AG04450 (cell line): ENCODE measurements at regions not wholly inside any gene's neighbourhood (a gene's known extent, or its start where the extent isn't known, plus 50 kb on each side); places are given as distances from the start of the nearest gene placed in this dataset.

Source experiments
- CTCF ChIA-PET: fragments of 300-600, 350-600 bp; formaldehyde crosslinking; extraction: SDS; loops from one replicate; lab custom pipeline; 2022; ENCODE audit warnings: antibody characterized with exemption, inconsistent platforms; lab: Charles Lee
- POLR2A ChIA-PET: fragments of 350-600 bp; formaldehyde crosslinking; extraction: SDS; loops from one replicate; lab custom pipeline; 2021; ENCODE audit warnings: antibody characterized with exemption, inconsistent platforms; lab: Yijun Ruan, JAX
- DNase-seq: peaks from one replicate; pipeline ENCODE4 v3.0.0-alpha.2; 2011; ENCODE audit warnings: low read depth, low spot score
- H3K27ac ChIP-seq: one replicate; pipeline ENCODE4 v1.5.1; 2012; ENCODE audit warnings: low read depth, low read length, control low read depth
- H3K27me3 ChIP-seq: one replicate; pipeline ENCODE4 v1.6.0; 2012; ENCODE audit warnings: low read length; ENCODE audit not compliant: control insufficient read depth, insufficient read depth
- H3K4me3 ChIP-seq: 2 replicates; pipeline ENCODE4 v1.5.1; 2011; ENCODE audit warnings: mild to moderate bottlenecking, low read depth, low read length, control low read depth
- H3K9me3 ChIP-seq: 2 replicates; pipeline ENCODE4 v1.5.1; 2012; ENCODE audit warnings: low read length; ENCODE audit not compliant: control insufficient read depth, insufficient read depth
- CTCF ChIP-seq: IDR thresholded peaks from 2 replicates; pipeline ENCODE4 v1.5.1; 2011; ENCODE audit warnings: low read depth, low read length, control low read depth, inconsistent platforms

GRCh38 chr2:150601280-150602038 is 114.0 kb upstream of the RND3 start:
- Histone ChIP-seq H3K9me3 (no peaks in the 10 kb centered on the region), H3K4me3 (no peak overlapping the region), H3K27me3 (no peaks in the 10 kb centered on the region), H3K27ac (peak overlapping the region; percentile 68)
- ChIA-PET POLR2A (interaction anchor here (0.6 to 2.1 kb wide), 16 partner anchors 9 to 894 kb away, joined by 3 to 12 read pairs (median 4); no protein-coding TSS in a partner anchor), CTCF (interaction anchor here (1.1 to 3.0 kb wide), 4 partner anchors 10 to 638 kb away, joined by 3 to 21 read pairs (median 4); no protein-coding TSS in a partner anchor)
- TF ChIP-seq CTCF = no peak
- no peak for DNase-seq

GRCh38 chr2:150599889-150600288 is 112.4 kb upstream of the RND3 start:
- Histone ChIP-seq H3K4me3 (no peak overlapping the region), H3K27me3 (no peaks in the 10 kb centered on the region), H3K27ac (no peak overlapping the region), H3K9me3 (no peaks in the 10 kb centered on the region)
- POLR2A ChIA-PET = interaction anchor here (0.8 to 2.1 kb wide), 4 partner anchors 8 to 116 kb away, joined by 3 to 8 read pairs (median 4); no protein-coding TSS in a partner anchor
- DNase-seq = no peak
- TF ChIP-seq CTCF = no peak
- CTCF ChIA-PET = interaction anchor here (3.0 kb wide), 1 partner anchor 639 kb away, joined by 21 read pairs; no protein-coding TSS in a partner anchor

- Histone ChIP-seq H3K27me3 (no peaks in the 10 kb centered on the region), H3K27ac (no peak overlapping the region), H3K4me3 (no peak overlapping the region), H3K9me3 (no peaks in the 10 kb centered on the region)
- CTCF ChIA-PET = no interaction called here
- DNase-seq = no peak
- no peak for TF ChIP-seq CTCF
- POLR2A ChIA-PET = no interaction called here
These were observed 110.9 kb upstream of the RND3 start for GRCh38 chr2:150598383-150598782.

GRCh38 chr2:150595803-150596470 is 108.5 kb upstream of the RND3 start:
- Histone ChIP-seq H3K27ac (peak overlapping the region; percentile 63), H3K4me3 (no peak overlapping the region), H3K27me3 (no peaks in the 10 kb centered on the region), H3K9me3 (no peaks in the 10 kb centered on the region)
- DNase-seq = no peak
- CTCF ChIA-PET = interaction anchor here (0.7 kb wide), 2 partner anchors 1000 to 1001 kb away, joined by 3 read pairs; no protein-coding TSS in a partner anchor
- POLR2A ChIA-PET = interaction anchor here (0.7 to 1.4 kb wide), 7 partner anchors 8 to 219 kb away, joined by 3 to 10 read pairs (median 3); no protein-coding TSS in a partner anchor
- TF ChIP-seq CTCF = no peak

- H3K9me3 ChIP-seq = no peaks in the 10 kb centered on the region
- no peaks in the 10 kb centered on the region for H3K27me3 ChIP-seq
- H3K4me3 ChIP-seq = no peak overlapping the region
- DNase-seq = no peak
- CTCF ChIA-PET = no interaction called here
- no peak for TF ChIP-seq CTCF
- POLR2A ChIA-PET = no interaction called here
- no peak overlapping the region for H3K27ac ChIP-seq
These were observed 106.8 kb upstream of the RND3 start for GRCh38 chr2:150594299-150594698.
